ENCODE measurements at regions not wholly inside any gene's neighbourhood (a gene's known extent, or its start where the extent isn't known, plus 50 kb on each side); places are given as distances from the start of the nearest gene placed in this dataset.
"Not testable (repeated sequence)": the region's sequence is repeated elsewhere in the genome, so short reads cannot be mapped to it uniquely, and the experiment has no call there.

DNA sequence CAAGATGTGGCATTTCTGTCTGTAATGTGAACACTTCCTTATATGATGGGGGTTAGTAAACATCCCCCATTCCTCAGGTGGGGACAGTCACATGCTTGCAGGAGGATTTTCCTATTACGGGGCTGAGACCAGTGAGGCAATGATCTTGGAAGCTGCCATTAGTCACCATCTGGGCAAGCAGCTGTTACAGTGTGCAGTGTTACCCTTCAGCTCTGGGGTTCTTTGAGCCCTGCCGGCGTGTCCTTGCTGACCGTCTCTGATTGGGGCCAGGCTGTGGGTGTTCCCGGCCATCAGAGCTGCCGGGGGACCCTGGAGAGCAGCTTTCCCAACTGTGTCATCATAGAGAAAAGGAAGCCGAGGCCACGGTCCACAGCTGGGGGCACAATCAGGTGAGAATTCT is 126.8 kb upstream of the FAM20C start:
- peaks cover 24 to 34% of the 10 kb centered on the region in 2 experiments for H3K4me1 ChIP-seq (ENCODE audit: control insufficient read depth in 1 of 2, insufficient read depth in 1 of 2, low read depth in 1 of 2, low read length in 1 of 2)
- no peaks in the 10 kb centered on the region for H3K36me3 ChIP-seq
- H3K27me3 ChIP-seq: no peaks in the 10 kb centered on the region
- no peak overlapping the region for H3K4me3 ChIP-seq (ENCODE audit: low read depth in 1 of 2, low read length in 1 of 2)
- no peak for TF ChIP-seq CTCF (IDR thresholded peaks at IDR 0.05)
- no peak overlapping the region for H3K27ac ChIP-seq
- no peaks in the 10 kb centered on the region for H3K9me3 ChIP-seq

DNA sequence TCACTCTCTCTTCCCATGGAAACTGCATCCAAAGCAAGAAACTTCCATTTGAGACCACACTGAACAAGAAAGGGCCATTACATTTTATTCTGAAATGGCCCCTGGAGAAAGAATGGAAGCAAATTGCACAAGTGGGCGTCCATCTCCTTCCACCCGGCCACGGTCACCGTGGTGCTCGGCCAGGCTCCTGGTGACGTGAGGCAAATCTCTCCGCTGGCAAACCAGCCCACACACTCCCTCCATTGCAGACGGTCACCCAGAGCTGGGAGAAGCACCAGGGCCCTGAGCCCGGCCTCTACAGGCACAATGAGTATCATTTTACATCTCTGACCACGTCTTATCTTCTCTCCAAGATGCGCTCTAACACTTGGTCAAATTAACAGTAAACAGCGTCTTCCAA is 126.1 kb upstream of the FAM20C start:
- no peak for TF ChIP-seq CTCF (IDR thresholded peaks at IDR 0.05)
- Histone ChIP-seq H3K4me1 (ENCODE audit: control insufficient read depth in 1 of 2, insufficient read depth in 1 of 2, low read depth in 1 of 2, low read length in 1 of 2) (peaks cover 20 to 28% of the 10 kb centered on the region in 2 experiments), H3K27ac (no peak overlapping the region), H3K36me3 (no peaks in the 10 kb centered on the region), H3K27me3 (no peaks in the 10 kb centered on the region), H3K4me3 (ENCODE audit: low read depth in 1 of 2, low read length in 1 of 2) (no peak overlapping the region), H3K9me3 (no peaks in the 10 kb centered on the region)

GRCh38 chr7:66741-67140 is 125.6 kb upstream of the FAM20C start:
- TF ChIP-seq CTCF (IDR thresholded peaks at IDR 0.05): no peak
- Histone ChIP-seq H3K36me3 (no peaks in the 10 kb centered on the region), H3K9me3 (no peaks in the 10 kb centered on the region), H3K27ac (no peak overlapping the region), H3K4me1 (ENCODE audit: control insufficient read depth in 1 of 2, insufficient read depth in 1 of 2, low read depth in 1 of 2, low read length in 1 of 2) (peaks cover 19 to 24% of the 10 kb centered on the region in 2 experiments), H3K4me3 (ENCODE audit: low read depth in 1 of 2, low read length in 1 of 2) (no peak overlapping the region), H3K27me3 (no peaks in the 10 kb centered on the region)

DNA sequence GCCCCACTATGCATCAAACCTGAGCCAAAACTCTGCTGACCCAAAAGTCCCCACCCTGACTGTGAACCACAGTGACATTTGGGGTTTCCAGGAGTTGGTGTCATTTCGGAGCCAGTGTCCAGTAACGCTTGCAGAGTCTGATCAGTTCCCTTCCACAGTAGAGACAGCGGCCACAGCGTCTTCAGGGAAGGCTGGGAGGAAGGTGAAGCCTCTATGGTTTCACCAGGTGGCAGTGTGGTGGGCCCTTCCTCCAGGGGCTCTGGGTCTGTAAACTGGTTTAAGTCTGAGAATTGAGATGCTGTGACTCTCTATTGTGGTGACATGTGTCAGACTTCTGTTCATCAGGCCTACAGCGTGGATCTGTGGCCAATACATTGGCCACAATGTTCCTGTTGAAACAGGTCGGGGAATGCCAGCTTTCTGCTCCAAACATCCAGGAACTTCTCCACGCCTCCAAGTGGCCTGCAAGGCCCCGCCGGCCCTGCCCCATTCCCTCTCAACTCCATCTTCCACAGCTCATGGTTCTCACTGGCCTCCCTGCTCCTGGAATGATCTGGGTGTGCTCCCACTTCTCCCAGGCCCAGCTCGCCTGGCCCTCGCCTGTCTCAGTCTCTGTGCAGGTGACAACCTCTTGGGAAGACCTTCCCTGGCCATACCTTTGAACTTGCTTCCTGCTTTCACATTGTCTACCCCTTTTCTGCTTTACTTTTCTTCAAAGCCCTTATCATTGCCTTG is 124.5 kb upstream of the FAM20C start:
- Histone ChIP-seq H3K4me1 (ENCODE audit: control insufficient read depth in 1 of 2, insufficient read depth in 1 of 2, low read depth in 1 of 2, low read length in 1 of 2) (peaks cover 15 to 19% of the 10 kb centered on the region in 2 experiments), H3K4me3 (ENCODE audit: low read depth in 1 of 2, low read length in 1 of 2) (no peak overlapping the region), H3K36me3 (no peaks in the 10 kb centered on the region), H3K27me3 (no peaks in the 10 kb centered on the region), H3K9me3 (no peaks in the 10 kb centered on the region), H3K27ac (no peak overlapping the region)
- no peak for TF ChIP-seq CTCF (IDR thresholded peaks at IDR 0.05)

DNA sequence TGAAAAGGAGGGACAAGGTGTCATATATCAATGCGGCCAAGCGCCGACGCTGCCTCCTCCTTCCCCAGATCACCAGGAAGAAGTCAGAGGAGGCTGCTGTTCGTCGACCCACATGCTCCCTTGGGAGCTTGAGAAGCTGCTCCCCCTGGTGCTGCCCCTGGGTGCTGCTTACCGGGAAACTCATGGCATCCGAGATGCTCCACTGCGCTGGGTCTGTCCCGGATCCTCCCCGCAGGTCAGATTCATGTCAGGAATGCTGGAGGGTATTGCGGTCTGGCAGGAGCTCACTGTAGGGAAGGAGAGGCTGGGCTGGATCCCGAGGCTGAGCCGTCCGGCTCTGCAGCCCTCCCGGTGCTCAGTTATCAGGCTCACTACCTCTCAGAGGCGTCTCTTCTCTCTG is 123.7 kb upstream of the FAM20C start:
- Histone ChIP-seq H3K27ac (no peak overlapping the region), H3K36me3 (no peaks in the 10 kb centered on the region), H3K4me1 (ENCODE audit: control insufficient read depth in 1 of 2, insufficient read depth in 1 of 2, low read depth in 1 of 2, low read length in 1 of 2) (peaks cover 7 to 11% of the 10 kb centered on the region in 2 experiments), H3K27me3 (no peaks in the 10 kb centered on the region), H3K4me3 (ENCODE audit: low read depth in 1 of 2, low read length in 1 of 2) (no peak overlapping the region), H3K9me3 (no peaks in the 10 kb centered on the region)
- no peak for TF ChIP-seq CTCF (IDR thresholded peaks at IDR 0.05)

- H3K27me3 ChIP-seq; H3K36me3 ChIP-seq; H3K4me3 ChIP-seq (ENCODE audit: low read depth in 1 of 2, low read length in 1 of 2); H3K4me1 ChIP-seq (ENCODE audit: control insufficient read depth in 1 of 2, insufficient read depth in 1 of 2, low read depth in 1 of 2, low read length in 1 of 2); H3K9me3 ChIP-seq; H3K27ac ChIP-seq: not testable (repeated sequence)
Observed at GRCh38 chr7:69052-69451, 123.3 kb upstream of the FAM20C start.

GRCh38 chr7:69499-70123 is 122.8 kb upstream of the FAM20C start:
- H3K4me3 ChIP-seq (ENCODE audit: low read depth in 1 of 2, low read length in 1 of 2); H3K27me3 ChIP-seq; H3K27ac ChIP-seq; H3K4me1 ChIP-seq (ENCODE audit: control insufficient read depth in 1 of 2, insufficient read depth in 1 of 2, low read depth in 1 of 2, low read length in 1 of 2); H3K9me3 ChIP-seq; H3K36me3 ChIP-seq: not testable (repeated sequence)

GRCh38 chr7:70207-70606 is 122.2 kb upstream of the FAM20C start:
- not testable (repeated sequence) for H3K27ac ChIP-seq; H3K4me3 ChIP-seq (ENCODE audit: low read depth in 1 of 2, low read length in 1 of 2); H3K9me3 ChIP-seq; H3K27me3 ChIP-seq; H3K36me3 ChIP-seq; H3K4me1 ChIP-seq (ENCODE audit: control insufficient read depth in 1 of 2, insufficient read depth in 1 of 2, low read depth in 1 of 2, low read length in 1 of 2)

DNA sequence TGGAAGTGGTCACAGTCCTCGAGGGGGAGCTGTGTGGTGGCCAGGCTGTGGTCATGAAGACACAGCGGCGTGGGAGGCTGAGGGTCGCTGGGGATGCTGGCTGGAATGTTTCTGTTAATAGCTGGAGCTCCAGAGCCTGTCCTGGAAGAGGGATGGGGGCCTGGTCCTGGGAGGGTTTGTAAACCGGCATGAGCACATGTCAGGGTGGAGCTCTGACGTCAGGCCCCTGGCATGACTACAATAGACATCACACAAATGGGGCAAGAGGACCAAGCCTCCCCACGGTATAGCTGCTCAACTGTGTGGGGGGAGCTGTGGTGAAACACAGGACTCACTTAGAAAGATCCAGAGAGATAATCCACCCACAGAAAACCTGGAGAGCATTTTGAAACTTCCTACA is 121.4 kb upstream of the FAM20C start:
- H3K36me3 ChIP-seq; H3K27me3 ChIP-seq; H3K9me3 ChIP-seq; H3K4me3 ChIP-seq (ENCODE audit: low read depth in 1 of 2, low read length in 1 of 2); H3K27ac ChIP-seq; H3K4me1 ChIP-seq (ENCODE audit: control insufficient read depth in 1 of 2, insufficient read depth in 1 of 2, low read depth in 1 of 2, low read length in 1 of 2): not testable (repeated sequence)
